GM21619 (cell line): ENCODE measurements at regions not wholly inside any gene's neighbourhood (a gene's known extent, or its start where the extent isn't known, plus 50 kb on each side); places are given as distances from the start of the nearest gene placed in this dataset.

Source experiments
- ATAC-seq: cut with Tn5 transposase; IDR thresholded peaks from one replicate; pipeline ENCODE4 v1.9.1; 2021; ENCODE audit not compliant: unreplicated experiment

- ATAC-seq: no peak
These were observed 1082.5 kb downstream of the BRD1 start for GRCh38 chr22:48744967-48745841.

GRCh38 chr22:48744283-48744641 is 1083.4 kb downstream of the BRD1 start:
- ATAC-seq: no peak

- no peak for ATAC-seq
These were observed 1083.9 kb downstream of the BRD1 start for GRCh38 chr22:48743601-48744282.

GRCh38 chr22:48742556-48743343 is 1084.9 kb downstream of the BRD1 start:
- no peak for ATAC-seq

GRCh38 chr22:48742191-48742555 is 1085.5 kb downstream of the BRD1 start:
- ATAC-seq: no peak

- ATAC-seq: no peak
These were observed 1086.1 kb downstream of the BRD1 start for GRCh38 chr22:48741540-48741939.

GRCh38 chr22:48740731-48741405 is 1086.8 kb downstream of the BRD1 start:
- no peak for ATAC-seq

- ATAC-seq: no peak
These were observed 1087.5 kb downstream of the BRD1 start for GRCh38 chr22:48740086-48740730.

- no peak for ATAC-seq
These were observed 1088.2 kb downstream of the BRD1 start for GRCh38 chr22:48739348-48740085.

GRCh38 chr22:48738204-48738980 is 1089.3 kb downstream of the BRD1 start:
- ATAC-seq: no peak

GRCh38 chr22:48737461-48738203 is 1090.0 kb downstream of the BRD1 start:
- no peak for ATAC-seq

- no peak for ATAC-seq
These were observed 1090.8 kb downstream of the BRD1 start for GRCh38 chr22:48736593-48737460.

- ATAC-seq: no peak
These were observed 1092.7 kb downstream of the BRD1 start for GRCh38 chr22:48734961-48735360.

GRCh38 chr22:48734359-48734758 is 1093.3 kb downstream of the BRD1 start:
- ATAC-seq: no peak

GRCh38 chr22:48729499-48730171 is 1098.0 kb downstream of the BRD1 start:
- no peak for ATAC-seq

GRCh38 chr22:48727454-48728058 is 1100.1 kb downstream of the BRD1 start:
- no peak for ATAC-seq

GRCh38 chr22:48724899-48725298 is 1102.8 kb downstream of the BRD1 start:
- ATAC-seq: no peak
